Vagina (tissue), 2 donors: ENCODE measurements at regions not wholly inside any gene's neighbourhood (a gene's known extent, or its start where the extent isn't known, plus 50 kb on each side); places are given as distances from the start of the nearest gene placed in this dataset.

Experiments used
- POLR2A ChIP-seq, 2 donors: fragments of 450-650 bp; IDR thresholded peaks; one replicate each; pipeline ENCODE4 v1.6.1; 2017; ENCODE audit warnings: antibody characterized with exemption in 2 of 2, mild to moderate bottlenecking in 2 of 2, moderate library complexity in 2 of 2
- TF ChIP-seq, protein P1 (sequence below), 3 experiments: fragments of 450-650 bp in 2 of 3; fragments of 200-600 bp in 1 of 3; sonication (generic) in 1 of 3; IDR thresholded peaks; one replicate each; pipeline ENCODE4 v1.5.1; 2017 to 2019; ENCODE audit warnings: antibody characterized with exemption in 3 of 3, mild to moderate bottlenecking in 2 of 3, moderate library complexity in 2 of 3

DNA sequence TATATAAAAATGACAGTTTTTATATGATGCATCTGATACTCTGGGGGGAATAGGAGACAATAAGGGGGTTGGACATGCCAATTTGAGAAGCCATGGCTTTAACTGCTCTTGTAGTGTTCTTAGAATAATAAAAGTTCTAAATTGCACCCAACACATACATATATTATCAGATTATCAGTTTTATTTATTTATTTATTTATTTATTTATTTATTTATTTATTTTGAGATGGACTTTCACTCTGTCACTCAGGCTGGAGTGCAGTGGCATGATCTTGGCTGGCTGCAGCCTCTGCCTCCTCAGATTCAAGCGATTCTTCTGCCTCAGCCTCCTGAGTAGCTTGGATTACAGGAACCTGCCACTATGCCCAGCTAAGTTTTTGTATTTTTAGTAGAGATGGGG lies 356.8 kb downstream of the TLL1 start:
- TF ChIP-seq, protein P1, sequence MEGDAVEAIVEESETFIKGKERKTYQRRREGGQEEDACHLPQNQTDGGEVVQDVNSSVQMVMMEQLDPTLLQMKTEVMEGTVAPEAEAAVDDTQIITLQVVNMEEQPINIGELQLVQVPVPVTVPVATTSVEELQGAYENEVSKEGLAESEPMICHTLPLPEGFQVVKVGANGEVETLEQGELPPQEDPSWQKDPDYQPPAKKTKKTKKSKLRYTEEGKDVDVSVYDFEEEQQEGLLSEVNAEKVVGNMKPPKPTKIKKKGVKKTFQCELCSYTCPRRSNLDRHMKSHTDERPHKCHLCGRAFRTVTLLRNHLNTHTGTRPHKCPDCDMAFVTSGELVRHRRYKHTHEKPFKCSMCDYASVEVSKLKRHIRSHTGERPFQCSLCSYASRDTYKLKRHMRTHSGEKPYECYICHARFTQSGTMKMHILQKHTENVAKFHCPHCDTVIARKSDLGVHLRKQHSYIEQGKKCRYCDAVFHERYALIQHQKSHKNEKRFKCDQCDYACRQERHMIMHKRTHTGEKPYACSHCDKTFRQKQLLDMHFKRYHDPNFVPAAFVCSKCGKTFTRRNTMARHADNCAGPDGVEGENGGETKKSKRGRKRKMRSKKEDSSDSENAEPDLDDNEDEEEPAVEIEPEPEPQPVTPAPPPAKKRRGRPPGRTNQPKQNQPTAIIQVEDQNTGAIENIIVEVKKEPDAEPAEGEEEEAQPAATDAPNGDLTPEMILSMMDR (IDR thresholded peaks at IDR 0.05) = no peak
- no peak for TF ChIP-seq POLR2A (IDR thresholded peaks at IDR 0.05)
